HEK293T (cell line): ENCODE measurements at regions not wholly inside any gene's neighbourhood (a gene's known extent, or its start where the extent isn't known, plus 50 kb on each side); places are given as distances from the start of the nearest gene placed in this dataset.

Experiments
- ARNT ChIP-seq: fragments of 450-650 bp; IDR thresholded peaks from 2 replicates; pipeline ENCODE4 v1.6.1; 2017; ENCODE audit warnings: mild to moderate bottlenecking
- ELF4 ChIP-seq: fragments of 450-650 bp; IDR thresholded peaks from 2 replicates; pipeline ENCODE4 v1.6.1; 2017; ENCODE audit warnings: antibody characterized with exemption
- FOXA1 ChIP-seq: fragments of 450-650 bp; IDR thresholded peaks from 2 replicates; pipeline ENCODE4 v1.6.1; 2016; ENCODE audit warnings: mild to moderate bottlenecking
- FOXK2 ChIP-seq: fragments of 450-650 bp; IDR thresholded peaks from 2 replicates; pipeline ENCODE4 v1.6.1; 2016; ENCODE audit warnings: mild to moderate bottlenecking
- FOXM1 ChIP-seq: fragments of 450-650 bp; IDR thresholded peaks from 2 replicates; pipeline ENCODE4 v1.6.1; 2017; ENCODE audit warnings: mild to moderate bottlenecking, borderline replicate concordance
- HDGF ChIP-seq: fragments of 450-650 bp; IDR thresholded peaks from 2 replicates; pipeline ENCODE4 v1.6.1; 2017; ENCODE audit warnings: antibody characterized with exemption, borderline replicate concordance
- NFRKB ChIP-seq: fragments of 450-650 bp; IDR thresholded peaks from 2 replicates; pipeline ENCODE4 v1.6.1; 2016; ENCODE audit warnings: mild to moderate bottlenecking, moderate library complexity
- SP1 ChIP-seq: fragments of 450-650 bp; IDR thresholded peaks from 2 replicates; pipeline ENCODE4 v1.6.1; 2017

GRCh38 chr3:150312018-150312657 is 96.0 kb upstream of the TSC22D2 start:
- TF ChIP-seq FOXM1 (no peak), NFRKB (no peak), HDGF (no peak), FOXK2 (no peak), ELF4 (no peak), SP1 (no peak), ARNT (no peak), FOXA1 (no peak)
